ENCODE measurements at regions not wholly inside any gene's neighbourhood (a gene's known extent, or its start where the extent isn't known, plus 50 kb on each side); places are given as distances from the start of the nearest gene placed in this dataset.

DNA sequence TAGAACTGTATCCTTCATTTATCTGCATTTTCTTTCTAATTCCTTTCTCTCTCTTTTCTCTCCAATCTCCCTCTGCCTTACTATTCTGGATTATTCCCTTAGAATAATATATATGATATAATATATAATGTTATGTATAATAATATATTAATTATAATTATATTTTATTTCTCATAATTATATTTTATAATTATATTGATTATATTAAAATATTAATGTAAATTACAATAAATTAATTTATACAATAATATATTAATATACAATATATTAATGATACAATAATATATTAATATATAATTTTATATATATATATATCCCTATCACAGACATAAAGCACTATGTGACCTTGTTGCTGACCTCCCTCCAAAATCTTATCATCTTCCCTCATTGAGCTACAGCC, 661.3 kb upstream of the CHORDC1 start:
- TF ChIP-seq CTCF (IDR thresholded peaks at IDR 0.05 in 4 of 5, conservative IDR thresholded peaks at IDR 0.05 in 1 of 5) (no peak), POLR2A (IDR thresholded peaks at IDR 0.05) (no peak)
